CD4-positive, alpha-beta T cell (primary cell): ENCODE measurements at regions not wholly inside any gene's neighbourhood (a gene's known extent, or its start where the extent isn't known, plus 50 kb on each side); places are given as distances from the start of the nearest gene placed in this dataset.
"Not testable (repeated sequence)": the region's sequence is repeated elsewhere in the genome, so short reads cannot be mapped to it uniquely, and the experiment has no call there.

Experiments
- ATAC-seq: fragments of 200-7000 bp; cut with Tn5 transposase; one replicate; pipeline ENCODE4 v1.10.0; 2022; ENCODE audit warnings: mild to moderate bottlenecking; ENCODE audit not compliant: poor library complexity
- CTCF ChIA-PET: fragments of 350-600 bp; sonication (Branson Sonifier 250); formaldehyde crosslinking; loops from one replicate; lab custom pipeline; 2021; ENCODE audit warnings: antibody characterized with exemption, inconsistent platforms; lab: Charles Lee
- POLR2A ChIA-PET: fragments of 350-600 bp; sonication (Branson Sonifier 250); formaldehyde crosslinking; loops from one replicate; lab custom pipeline; 2021; ENCODE audit warnings: antibody characterized with exemption, inconsistent platforms; lab: Charles Lee
- DNase-seq, 14 experiments: peaks; one replicate each; pipeline ENCODE4 v3.0.0-alpha.2; 2013 to 2020; ENCODE audit warnings: mixed read lengths in 2 of 14
- H3K27ac ChIP-seq, 2 donors: one replicate each; pipeline versions ENCODE4 v1.5.1 to v1.7.0; 2013; ENCODE audit warnings: low read length in 2 of 2, low read depth in 1 of 2, mild to moderate bottlenecking in 1 of 2
- H3K27me3 ChIP-seq, 2 experiments: 1 replicate in 1 of 2; 2 replicates in 1 of 2; pipeline versions ENCODE4 v1.6.1 to v1.7.0; 2013; ENCODE audit warnings: low read length in 2 of 2, control low read depth in 1 of 2, mild to moderate bottlenecking in 1 of 2, moderate library complexity in 1 of 2; ENCODE audit not compliant: insufficient read depth in 2 of 2, control insufficient read depth in 1 of 2
- H3K36me3 ChIP-seq: one replicate; pipeline ENCODE4 v1.6.1; 2013; ENCODE audit warnings: low read length, control low read depth; ENCODE audit not compliant: insufficient read depth
- H3K4me1 ChIP-seq: one replicate; pipeline ENCODE4 v1.6.1; 2013; ENCODE audit warnings: low read length, control low read depth; ENCODE audit not compliant: insufficient read depth
- H3K4me3 ChIP-seq: one replicate; pipeline ENCODE4 v1.5.1; 2013; ENCODE audit warnings: mild to moderate bottlenecking, low read length, moderate library complexity
- H3K9me3 ChIP-seq, 2 experiments: 1 replicate in 1 of 2; 2 replicates in 1 of 2; pipeline versions ENCODE4 v1.6.1 to v1.7.0; 2013; ENCODE audit warnings: low read length in 2 of 2, mild to moderate bottlenecking in 2 of 2, control low read depth in 1 of 2, moderate library complexity in 1 of 2; ENCODE audit not compliant: control insufficient read depth in 1 of 2, insufficient read depth in 1 of 2
- H3K27ac Mint-ChIP-seq: one replicate; pipeline ENCODE4 v1.8.0; 2020; ENCODE audit warnings: mixed read lengths
- H3K27me3 Mint-ChIP-seq: one replicate; pipeline ENCODE4 v1.8.0; 2021; ENCODE audit warnings: mixed read lengths
- H3K36me3 Mint-ChIP-seq: one replicate; pipeline ENCODE4 v1.8.0; 2021; ENCODE audit warnings: low read depth, mixed read lengths
- H3K4me1 Mint-ChIP-seq: one replicate; pipeline ENCODE4 v1.8.0; 2021; ENCODE audit warnings: low read depth, mixed read lengths
- H3K4me3 Mint-ChIP-seq: one replicate; pipeline ENCODE4 v1.8.0; 2020; ENCODE audit warnings: mild to moderate bottlenecking, mixed read lengths
- H3K9me3 Mint-ChIP-seq: one replicate; pipeline ENCODE4 v1.8.0; 2020; ENCODE audit warnings: mixed read lengths
- CTCF ChIP-seq: fragments of 200-600 bp; IDR thresholded peaks from one replicate; pipeline ENCODE4 v1.8.0; 2022; ENCODE audit warnings: antibody characterized with exemption, mild to moderate bottlenecking
- intact Hi-C, 2 experiments: fragments of 100-400 bp; cut with DNase I in 1 of 2; cut with micrococcal nuclease in 1 of 2; formaldehyde crosslinking; loops; one replicate each; pipeline versions ENCODE4 v1.15.1 to v1.9.0; 2023 to 2025; cut with DNase I, micrococcal nuclease

DNA sequence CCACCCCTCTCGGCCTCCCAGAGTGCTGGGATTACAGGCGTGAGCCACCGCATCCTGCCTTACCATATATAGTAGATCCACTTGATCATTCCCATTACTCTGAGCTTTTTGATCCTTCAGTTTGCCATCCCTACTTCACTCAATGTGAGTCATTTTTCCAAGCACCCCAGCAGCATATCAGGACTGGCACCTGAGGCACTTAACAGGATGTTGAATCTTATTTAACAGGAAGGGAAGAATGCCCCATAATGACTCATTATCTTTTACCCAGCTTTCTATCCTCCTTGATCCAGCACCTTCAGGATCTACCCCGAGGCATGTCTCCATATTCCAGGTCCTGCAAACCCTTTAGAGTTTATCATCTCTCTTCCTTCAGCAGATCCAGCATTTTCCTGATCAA is 84.9 kb upstream of the CMKLR1 start:
- H3K27ac Mint-ChIP-seq, result no peak overlapping the region
- Histone ChIP-seq H3K27ac (no peak overlapping the region), H3K36me3 (no peaks in the 10 kb centered on the region), H3K4me1 (no peaks in the 10 kb centered on the region), H3K4me3 (no peak overlapping the region), H3K27me3 (no peaks in the 10 kb centered on the region), H3K9me3 (no peaks in the 10 kb centered on the region)
- H3K9me3 Mint-ChIP-seq, result no peaks in the 10 kb centered on the region
- DNase-seq (no peak), ATAC-seq (no peak)
- H3K36me3 Mint-ChIP-seq, result no peaks in the 10 kb centered on the region
- CTCF ChIA-PET, result no interaction called here
- no peak for TF ChIP-seq CTCF
- peaks cover 32% of the 10 kb centered on the region for H3K27me3 Mint-ChIP-seq
- no peaks in the 10 kb centered on the region for H3K4me1 Mint-ChIP-seq
- H3K4me3 Mint-ChIP-seq, result no peak overlapping the region
- intact Hi-C loops, result no loop called here
- POLR2A ChIA-PET, result no interaction called here

GRCh38 chr12:108423486-108423885 is 84.4 kb upstream of the CMKLR1 start:
- no peaks in the 10 kb centered on the region for H3K4me1 ChIP-seq
- Mint-ChIP-seq H3K9me3 (no peaks in the 10 kb centered on the region), H3K36me3 (no peaks in the 10 kb centered on the region), H3K4me1 (no peaks in the 10 kb centered on the region), H3K4me3 (no peak overlapping the region), H3K27ac (no peak overlapping the region), H3K27me3 (peaks cover 32% of the 10 kb centered on the region)
- ATAC-seq (no peak), DNase-seq (no peak)
- no peak for TF ChIP-seq CTCF
- no peaks in the 10 kb centered on the region for H3K9me3 ChIP-seq
- H3K27me3 ChIP-seq, result no peaks in the 10 kb centered on the region
- H3K36me3 ChIP-seq, result no peaks in the 10 kb centered on the region
- intact Hi-C loops, result no loop called here
- no peak overlapping the region for H3K27ac ChIP-seq
- ChIA-PET POLR2A (no interaction called here), CTCF (no interaction called here)
- no peak overlapping the region for H3K4me3 ChIP-seq

DNA sequence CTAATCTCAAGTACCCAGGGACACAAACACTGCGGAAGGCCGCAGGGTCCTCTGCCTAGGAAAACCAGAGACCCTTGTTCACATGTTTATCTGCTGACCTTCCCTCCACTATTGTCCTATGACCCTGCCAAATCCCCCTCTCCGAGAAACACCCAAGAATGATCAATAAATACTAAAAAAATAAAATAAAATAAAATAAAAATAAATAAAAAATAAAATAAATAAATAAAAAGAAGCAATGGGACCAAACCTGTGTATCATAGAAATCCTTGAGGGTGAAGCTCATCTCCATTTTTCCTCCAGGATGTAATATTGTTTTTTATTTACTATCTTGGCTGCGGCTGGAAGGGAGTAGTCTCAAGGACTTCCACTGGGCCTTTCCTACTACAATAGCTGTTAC is 82.0 kb upstream of the CMKLR1 start:
- H3K36me3 Mint-ChIP-seq, H3K9me3 ChIP-seq, CTCF ChIA-PET, H3K27ac ChIP-seq, POLR2A ChIA-PET, H3K27ac Mint-ChIP-seq, H3K36me3 ChIP-seq, H3K9me3 Mint-ChIP-seq, H3K4me3 ChIP-seq, intact Hi-C loops, H3K27me3 ChIP-seq, H3K4me1 ChIP-seq, H3K4me3 Mint-ChIP-seq, H3K4me1 Mint-ChIP-seq, ATAC-seq, DNase-seq: not testable (repeated sequence)
- peaks cover 19% of the 10 kb centered on the region for H3K27me3 Mint-ChIP-seq

GRCh38 chr12:108420421-108420820 is 81.3 kb upstream of the CMKLR1 start:
- intact Hi-C loops, H3K9me3 ChIP-seq, H3K27ac Mint-ChIP-seq, H3K4me3 Mint-ChIP-seq, H3K36me3 Mint-ChIP-seq, H3K27me3 ChIP-seq, DNase-seq, H3K36me3 ChIP-seq, POLR2A ChIA-PET, H3K4me1 Mint-ChIP-seq, H3K9me3 Mint-ChIP-seq, H3K4me1 ChIP-seq, ATAC-seq, H3K27ac ChIP-seq, H3K4me3 ChIP-seq, CTCF ChIA-PET: not testable (repeated sequence)
- H3K27me3 Mint-ChIP-seq, result peaks cover 18% of the 10 kb centered on the region
